HG03280 (cell line): ENCODE measurements at regions not wholly inside any gene's neighbourhood (a gene's known extent, or its start where the extent isn't known, plus 50 kb on each side); places are given as distances from the start of the nearest gene placed in this dataset.
"Not testable (repeated sequence)": the region's sequence is repeated elsewhere in the genome, so short reads cannot be mapped to it uniquely, and the experiment has no call there.

Experiments used
- ATAC-seq: cut with Tn5 transposase; IDR thresholded peaks from one replicate; pipeline ENCODE4 v1.9.1; 2021; ENCODE audit warnings: mild to moderate bottlenecking, moderate library complexity; ENCODE audit not compliant: unreplicated experiment

DNA sequence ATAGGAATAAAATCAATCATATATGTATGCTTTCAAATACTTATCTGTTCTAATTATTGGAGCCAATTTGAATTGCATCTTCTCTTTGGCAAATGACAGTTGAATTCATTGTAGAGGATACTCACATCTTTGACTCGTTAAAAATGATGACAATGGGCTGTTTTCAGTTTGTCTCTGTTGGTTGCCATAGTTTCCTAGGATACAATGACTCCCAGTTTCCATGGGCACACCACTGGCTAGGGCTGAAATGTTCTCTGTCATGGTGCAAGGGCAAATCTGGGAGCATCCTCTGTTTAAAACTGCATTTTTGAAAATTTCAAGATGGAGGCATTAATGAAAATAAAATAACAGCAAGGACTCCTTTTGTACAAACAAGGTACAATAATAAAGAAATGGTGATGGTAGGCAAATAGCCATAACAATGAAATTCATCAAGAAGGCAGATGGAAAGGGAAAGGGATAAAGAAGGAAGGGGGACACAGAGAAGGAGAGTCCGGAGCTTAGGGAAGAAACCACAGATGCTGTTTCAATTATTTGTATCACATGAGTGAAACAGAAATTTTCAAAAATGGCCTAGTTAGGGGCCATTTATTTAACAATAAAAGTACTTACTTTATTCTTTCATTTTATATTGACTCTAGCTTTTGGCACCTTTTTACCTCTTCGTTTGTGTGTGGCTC lies 378.8 kb upstream of the SEMA6A start:
- ATAC-seq: no peak

DNA sequence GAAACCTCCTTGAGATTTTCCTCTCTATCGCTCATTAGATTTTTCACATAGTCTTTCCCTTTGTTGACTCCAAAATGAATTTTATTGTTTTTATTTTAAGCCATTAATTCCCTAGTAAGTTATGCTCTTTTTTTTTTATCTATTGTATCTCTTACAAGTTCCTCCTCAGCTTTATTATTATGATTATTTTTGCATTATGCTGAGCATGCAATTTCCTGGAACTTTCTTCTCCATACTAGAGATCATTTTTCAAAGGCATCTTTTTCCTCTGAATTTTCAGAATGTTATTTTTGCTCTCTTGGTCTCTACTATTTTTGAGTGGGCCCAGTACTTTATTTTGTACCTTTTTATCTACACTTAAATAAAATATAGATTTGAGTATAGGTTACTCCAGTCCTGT lies 376.6 kb upstream of the SEMA6A start:
- no peak for ATAC-seq

DNA sequence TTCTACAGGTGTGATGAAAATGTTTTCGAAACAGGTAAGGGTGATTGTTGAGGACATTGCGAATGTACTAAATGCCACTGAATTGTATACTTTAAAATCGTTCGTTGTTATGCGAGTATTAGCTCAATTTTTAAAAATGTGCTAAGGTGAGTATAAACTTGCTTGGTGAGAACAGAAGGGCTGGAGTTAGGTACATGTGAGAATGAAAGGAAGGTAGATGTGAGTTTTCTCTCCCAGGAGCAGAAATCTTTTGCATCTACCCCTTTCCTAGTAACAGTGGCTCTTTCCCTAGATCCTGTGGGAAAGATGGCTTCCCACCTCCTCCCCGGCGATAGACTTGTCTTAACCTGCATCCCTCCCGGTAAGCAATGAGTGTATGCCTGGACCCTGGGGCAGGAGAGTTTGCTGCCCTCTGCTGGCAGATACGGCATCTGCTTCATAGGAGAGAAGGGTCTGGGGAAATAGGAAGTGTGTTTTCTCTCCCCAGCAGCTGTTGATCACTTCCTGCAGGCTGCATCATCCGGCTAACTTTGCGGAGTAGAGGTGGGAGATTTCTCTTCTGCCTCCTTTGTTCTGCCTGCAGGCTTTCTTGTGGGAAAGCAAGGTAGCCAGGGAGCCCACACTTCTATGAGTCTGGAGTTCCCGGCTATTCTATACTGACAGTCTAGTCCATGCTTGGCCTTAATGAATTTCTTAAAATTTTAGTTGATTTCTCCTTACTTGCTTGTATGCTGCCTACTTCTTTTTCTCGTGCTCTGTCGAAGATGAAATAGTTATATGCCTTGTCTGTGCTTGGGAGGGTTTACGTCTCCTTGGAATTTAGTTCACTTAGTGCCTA lies 373.3 kb upstream of the SEMA6A start:
- ATAC-seq: peak; percentile 100

DNA sequence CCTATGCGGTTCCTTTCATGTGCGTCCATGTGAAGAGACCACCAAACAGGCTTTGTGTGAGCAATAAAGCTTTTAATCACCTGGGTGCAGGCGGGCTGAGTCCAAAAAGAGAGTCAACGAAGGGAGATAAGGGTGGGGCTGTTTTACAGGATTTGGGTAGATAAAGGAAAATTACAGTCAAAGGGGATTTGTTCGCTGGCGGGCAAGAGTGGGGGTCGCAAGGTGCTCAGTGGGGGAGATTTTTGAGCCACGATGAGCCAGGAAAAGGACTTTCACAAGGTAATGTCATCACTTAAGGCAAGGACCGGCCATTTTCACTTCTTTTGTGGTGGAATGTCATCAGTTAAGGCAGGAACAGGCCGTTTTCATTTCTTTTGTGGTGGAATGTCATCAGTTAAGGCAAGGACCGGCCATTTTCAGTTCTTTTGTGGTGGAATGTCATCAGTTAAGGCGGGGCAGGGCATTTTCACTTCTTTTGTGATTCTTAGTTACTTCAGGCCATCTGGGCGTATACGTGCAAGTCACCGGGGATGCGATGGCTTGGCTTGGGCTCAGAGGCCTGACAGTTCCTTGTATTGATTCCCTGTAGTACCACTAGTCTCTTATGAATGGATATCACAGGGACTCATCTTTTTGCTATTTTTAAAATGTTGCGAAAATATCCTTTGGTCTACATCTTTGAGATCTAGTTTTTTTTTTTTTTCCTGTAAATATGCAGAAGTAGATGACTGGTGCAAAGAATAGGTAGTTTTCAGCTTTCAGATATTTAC lies 371.2 kb upstream of the SEMA6A start:
- ATAC-seq: not testable (repeated sequence)

DNA sequence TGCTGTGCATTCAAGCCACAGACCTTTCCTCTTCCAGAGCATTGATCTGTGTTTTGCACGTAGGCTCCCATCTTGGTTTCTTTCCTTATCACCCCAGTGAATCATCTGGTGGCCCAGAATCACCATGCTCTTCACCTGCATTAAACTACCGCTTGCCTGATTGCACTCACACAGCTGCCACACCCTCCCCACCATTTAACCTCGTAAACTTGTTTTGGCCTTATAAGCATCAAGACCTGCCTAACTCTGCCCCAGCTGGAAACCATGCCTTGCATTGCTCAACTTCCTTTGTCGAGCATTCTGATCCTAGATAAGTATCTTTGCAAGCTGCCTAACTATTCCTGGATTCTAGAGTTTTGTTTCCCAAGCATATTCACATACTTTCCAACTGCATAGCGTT lies 369.6 kb upstream of the SEMA6A start:
- no peak for ATAC-seq

DNA sequence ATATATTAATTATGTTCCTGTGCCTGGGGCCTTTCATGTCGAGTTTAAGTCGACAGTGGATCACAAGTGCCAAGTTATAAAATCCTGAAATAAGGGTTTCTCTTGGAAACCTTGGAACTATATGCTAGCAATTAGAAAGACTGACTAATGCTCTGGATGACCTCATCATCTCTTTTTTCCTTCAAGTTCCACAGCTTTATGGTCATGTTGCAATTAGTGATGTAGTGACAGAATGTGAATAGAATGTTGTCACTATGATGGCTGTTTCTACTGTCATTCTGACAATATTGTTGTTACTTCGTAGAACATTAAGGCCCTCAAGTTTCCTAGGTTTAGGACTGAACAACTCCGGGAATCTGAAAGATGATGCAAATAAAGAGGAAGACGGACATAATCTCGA lies 368.0 kb upstream of the SEMA6A start:
- ATAC-seq: no peak

DNA sequence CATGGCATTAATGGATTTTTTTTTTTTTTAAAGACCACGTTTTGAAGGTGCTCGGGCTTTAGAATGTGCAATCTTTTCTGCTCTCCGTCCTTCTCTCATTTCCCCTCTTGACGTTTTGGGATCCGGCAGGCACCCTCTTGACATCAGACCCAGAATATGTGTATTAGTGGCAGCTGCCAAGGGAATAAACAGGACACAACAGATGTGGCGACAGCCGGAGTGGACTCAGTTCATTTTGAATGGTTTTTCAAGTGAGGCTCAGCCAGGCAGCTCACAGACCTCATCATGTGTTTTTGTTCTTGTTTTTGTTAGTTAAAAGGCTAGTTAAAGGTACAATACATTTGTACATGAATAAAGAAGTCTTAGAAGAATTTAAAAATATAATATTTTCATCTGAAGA lies 365.0 kb upstream of the SEMA6A start:
- no peak for ATAC-seq

DNA sequence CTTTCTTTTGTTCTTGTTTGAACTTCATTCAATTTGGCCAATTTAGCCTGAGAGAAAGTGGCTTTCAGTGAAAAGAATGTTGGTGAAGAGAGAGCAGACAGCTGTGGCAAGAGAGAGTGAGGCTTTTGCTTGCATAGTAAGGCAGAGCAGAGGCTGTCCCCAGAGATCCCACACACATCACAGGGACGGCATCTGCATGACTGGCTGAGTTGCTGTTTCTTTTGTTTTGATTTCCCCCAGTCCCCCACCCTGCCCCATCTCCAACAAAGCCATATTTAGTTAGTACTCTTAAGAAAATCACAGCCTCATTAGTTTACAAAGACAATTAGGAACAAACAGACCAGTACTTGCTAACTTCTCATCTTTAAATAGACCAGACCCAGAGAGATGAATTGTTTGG lies 363.9 kb upstream of the SEMA6A start:
- ATAC-seq: no peak

DNA sequence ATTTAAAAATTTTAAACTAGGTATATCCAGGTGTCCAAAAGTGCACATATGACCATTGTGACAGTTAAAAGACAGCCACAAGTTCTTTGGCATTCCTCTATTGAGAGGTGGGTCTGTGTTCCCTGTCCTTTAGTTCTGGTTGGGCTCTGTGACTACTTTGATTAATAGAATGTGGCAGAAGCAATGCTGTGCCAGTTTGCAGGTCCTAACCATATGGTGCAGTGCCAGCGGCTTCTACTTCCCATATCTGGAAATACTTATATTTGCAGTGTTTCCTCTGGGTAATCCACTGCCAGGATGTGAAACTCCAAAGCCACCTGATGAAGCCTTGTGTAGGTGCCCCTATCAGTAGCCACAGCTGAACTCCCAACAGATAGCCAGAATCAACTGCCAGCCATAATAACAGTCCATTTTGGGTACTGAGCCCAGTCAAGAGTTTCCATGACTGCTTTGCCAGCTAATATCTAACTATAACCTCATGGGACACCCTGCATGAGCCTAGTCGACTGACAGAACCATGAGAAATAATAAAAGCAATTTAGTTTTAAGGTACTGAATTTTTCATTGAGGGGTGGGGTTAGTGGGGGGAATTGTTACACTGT lies 361.0 kb upstream of the SEMA6A start:
- ATAC-seq: no peak

DNA sequence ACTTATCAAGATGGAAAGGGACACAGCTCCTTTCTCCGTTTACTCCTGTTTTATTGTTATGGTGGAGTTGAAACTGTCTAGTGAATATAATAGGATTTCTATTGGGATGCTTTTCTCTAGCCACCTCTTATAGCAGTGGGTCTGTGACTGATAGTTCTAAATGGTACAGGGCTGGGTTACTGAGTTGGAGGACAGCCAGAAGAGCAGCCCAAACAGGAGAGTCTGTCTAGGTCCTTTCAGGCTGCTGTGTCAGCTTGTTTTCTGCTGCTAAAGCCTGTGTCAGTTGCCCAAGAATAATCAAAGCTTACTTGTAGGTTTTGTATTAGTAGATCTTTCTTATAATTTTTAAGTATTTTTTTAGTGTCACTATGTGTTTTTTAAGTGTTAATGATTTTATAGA lies 356.0 kb upstream of the SEMA6A start:
- no peak for ATAC-seq

DNA sequence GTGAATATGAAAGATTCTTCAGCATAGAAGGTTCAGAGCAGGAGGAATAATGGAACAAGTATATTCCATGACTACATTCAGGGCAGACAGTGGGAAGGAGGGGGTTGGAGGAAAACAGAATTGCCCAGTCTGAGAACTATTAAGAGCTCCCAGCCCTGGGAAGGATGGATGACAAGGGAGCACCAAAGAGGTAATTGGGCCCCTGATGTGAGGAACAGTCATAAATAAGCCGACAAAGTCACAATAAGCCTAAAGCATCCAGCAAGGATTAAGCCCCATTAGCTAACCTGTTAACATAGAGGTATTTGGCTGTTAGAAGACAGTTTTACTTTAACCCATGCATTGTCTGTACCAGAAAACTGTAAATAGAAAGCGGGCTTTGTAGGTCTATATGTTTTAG lies 348.7 kb upstream of the SEMA6A start:
- ATAC-seq: no peak

DNA sequence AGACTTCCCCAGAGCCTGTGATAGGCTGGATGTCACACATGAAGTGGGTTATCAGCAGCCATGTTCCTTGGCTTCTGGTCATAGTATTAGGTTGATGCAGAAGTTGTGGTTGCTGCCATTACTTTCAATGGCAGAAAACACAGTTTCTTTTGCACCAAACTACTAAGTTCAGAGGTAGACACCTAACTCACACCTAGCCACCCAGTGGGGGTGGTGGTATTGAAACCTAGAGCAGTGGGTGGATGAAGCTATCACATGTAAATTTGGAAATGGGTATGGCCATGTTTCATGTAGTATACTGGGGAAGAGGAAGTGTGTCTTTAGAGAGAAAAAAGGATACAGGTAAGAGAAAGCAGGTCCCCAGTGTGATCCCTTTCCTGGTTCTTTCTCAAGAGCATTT lies 347.9 kb upstream of the SEMA6A start:
- peak; percentile 93 for ATAC-seq

DNA sequence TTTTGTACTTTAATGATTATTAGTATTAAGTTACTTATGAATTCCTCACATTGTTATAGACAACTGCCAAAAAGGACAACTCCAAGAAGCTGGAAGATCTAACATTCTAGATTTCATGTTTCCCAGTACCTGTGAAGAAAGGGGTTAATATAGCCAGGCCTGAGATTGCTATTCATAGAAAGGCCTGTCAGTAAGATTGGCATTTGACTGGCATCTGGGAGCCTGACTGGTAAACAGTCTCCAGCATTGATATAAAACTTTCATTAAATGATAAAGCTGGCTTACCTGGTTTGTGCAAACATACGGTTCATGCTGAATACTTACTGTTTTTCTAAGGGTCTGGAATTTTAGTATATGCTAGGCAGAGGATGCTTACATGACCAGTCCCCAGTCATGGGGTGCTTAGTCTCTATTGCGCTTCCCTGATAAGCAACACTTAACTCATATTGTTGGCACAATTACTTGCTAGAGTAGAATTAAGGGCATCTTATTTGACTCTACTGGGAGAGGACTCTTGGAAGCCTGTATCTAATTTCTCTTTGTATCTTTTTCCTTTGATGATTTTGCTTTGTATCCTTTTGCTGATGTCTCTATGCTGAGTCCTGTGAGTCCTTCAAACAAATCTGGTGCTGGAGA lies 340.4 kb upstream of the SEMA6A start:
- no peak for ATAC-seq

DNA sequence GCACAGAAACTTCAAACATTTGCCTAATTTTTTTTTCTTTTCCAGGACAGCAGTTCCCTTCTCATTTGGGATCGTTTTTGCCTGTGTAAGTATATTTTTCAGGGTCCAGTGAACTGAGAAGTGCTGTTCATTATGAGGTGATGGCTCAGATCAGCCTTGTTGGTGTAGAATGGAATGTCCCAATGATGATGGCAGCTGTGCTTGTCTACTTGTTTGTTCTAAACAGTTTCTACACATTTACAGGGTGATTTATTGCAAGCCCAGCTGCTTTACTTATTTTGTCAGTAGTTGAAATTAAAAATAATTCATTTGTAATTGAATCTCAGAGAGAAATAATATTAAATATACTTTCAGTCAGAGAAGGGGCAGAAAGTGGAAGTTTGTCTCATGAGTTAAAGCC lies 337.6 kb upstream of the SEMA6A start:
- ATAC-seq: no peak

DNA sequence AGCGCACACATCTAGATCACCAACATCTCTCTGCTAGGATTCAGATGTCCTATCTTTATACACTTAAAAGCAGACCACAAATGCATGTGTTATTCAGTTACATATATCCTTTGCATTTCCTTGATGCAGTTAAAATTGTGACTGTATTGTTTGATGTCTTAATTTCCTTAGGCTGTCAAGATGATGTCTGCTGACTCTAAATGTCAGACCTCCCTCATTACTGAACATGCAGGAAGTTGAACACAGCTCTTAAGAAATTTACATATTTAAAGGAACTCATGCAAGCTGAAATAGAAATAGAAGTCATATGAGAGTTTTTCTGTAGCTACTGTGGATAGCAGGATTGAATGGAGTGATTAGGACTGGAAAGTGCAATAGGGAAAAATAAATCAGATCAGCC lies 336.5 kb upstream of the SEMA6A start:
- no peak for ATAC-seq

DNA sequence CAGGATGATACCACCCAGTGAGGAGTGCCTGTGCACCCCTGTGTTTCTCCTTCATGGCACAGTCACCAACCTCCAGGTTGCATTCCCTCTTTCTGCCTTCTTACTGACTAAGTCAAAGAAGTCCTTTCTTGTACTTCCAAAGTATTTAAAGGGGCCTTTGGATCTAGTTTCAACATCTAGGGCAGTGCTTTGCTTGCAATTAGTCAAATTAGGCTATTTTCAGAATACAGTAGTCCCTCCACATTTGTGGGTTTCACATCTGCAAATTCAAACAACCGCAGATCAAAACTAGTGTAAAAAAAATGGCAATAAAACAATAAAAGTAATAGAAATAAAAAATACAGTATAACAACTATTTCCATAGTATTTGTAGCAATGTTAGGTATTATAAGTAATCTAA lies 333.9 kb upstream of the SEMA6A start:
- ATAC-seq: peak; percentile 67

DNA sequence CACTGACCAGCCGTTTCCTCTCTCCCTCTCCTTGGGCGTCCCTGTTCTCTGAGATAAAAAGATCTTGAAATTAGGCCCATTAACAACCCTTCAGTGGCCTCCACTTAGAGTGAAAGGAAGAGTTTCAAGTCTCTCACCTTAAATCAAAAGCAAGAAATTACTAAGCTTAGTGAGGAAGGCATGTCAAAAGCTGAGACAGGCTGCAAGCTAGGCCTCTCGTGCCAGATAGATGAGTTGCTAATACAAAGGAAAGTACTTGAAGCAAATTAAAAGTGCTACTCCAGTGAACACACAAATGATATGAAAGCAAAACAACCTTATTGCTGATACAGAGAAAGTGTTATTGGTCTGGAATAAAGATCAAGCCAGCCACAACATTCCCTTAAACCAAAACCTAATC lies 331.3 kb upstream of the SEMA6A start:
- ATAC-seq: no peak

DNA sequence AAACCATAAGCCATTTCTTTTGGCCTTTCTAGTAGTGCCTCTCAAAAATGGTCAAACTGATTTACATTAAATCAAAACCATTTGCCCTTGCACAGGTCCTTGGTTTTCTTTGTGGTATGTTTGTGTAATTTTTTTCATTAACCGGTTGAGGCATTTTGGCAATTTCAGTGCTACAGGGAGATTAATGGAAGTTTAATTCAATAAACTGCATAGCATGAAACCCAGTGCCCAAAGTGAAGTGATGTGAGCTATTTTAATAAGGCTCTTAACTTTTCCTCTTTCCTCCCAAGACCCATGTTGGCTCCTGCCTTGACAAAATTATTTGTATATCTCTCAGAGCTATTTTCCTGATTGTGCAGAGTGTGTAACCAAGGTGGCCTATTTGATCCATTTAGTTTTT lies 326.2 kb upstream of the SEMA6A start:
- ATAC-seq: no peak

DNA sequence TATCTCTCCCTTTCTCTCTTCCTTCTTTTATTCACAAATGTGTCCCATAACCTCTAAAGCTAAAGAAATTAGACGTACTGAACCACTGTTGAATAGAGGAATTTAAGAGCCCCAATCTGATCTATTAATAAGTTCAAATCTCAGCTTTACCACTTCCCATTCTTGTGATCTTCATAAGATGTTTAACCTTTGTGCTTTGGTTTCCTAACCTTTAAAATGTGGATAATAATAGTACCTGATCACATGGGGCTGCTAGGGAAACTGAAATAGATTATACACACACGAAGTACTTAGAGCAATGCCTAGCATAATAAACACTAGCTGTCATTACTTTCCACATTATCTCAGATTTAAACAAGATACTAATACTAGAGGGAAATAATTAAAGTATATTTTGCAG lies 324.3 kb upstream of the SEMA6A start:
- ATAC-seq: no peak

DNA sequence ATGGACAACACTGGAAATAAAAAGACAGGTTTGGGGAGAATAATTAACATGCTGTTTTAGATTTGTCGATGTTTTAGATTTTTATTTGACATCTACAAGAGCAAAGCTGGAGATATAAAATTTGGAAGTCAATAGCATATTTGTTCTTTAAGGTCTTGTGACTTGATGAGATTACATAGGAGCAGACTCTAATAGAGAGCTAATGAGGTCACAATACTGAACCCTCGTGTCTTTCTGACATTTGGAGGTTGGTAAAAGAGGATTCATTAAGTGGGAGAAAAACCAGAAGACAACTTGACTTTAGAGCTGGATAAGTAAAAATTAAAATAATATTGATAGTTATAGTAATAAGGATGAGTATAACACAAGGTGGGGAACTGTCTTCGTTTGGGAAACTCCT lies 322.7 kb upstream of the SEMA6A start:
- no peak for ATAC-seq

DNA sequence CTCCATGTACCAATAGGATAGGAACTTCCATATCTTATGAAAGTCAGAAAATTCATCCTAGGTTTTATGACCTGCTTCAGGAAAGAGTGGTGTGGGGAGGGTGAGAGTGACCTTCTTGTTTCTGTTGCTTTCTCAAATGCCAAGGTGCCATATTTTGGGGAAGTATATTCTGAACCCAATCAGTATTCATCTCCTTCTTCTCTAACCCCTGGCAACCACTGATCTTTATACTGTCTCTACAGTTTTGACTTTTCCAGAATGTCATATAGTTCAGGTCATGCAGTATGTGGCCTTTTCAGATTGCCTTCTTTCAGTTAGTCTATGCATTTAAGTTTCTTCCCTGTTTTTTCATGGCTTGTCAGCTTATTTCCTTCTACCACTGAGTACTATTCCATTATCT lies 321.4 kb upstream of the SEMA6A start:
- ATAC-seq: no peak
